ENCODE measurements at regions not wholly inside any gene's neighbourhood (a gene's known extent, or its start where the extent isn't known, plus 50 kb on each side); places are given as distances from the start of the nearest gene placed in this dataset.

- H3K27ac ChIP-seq = no peak overlapping the region
- no peaks in the 10 kb centered on the region for H3K36me3 ChIP-seq
- H3K4me1 ChIP-seq (ENCODE audit: insufficient read depth) = no peaks in the 10 kb centered on the region
- intact Hi-C loops (cut with DNase I) = no loop called here
- H3K9me3 ChIP-seq = no peaks in the 10 kb centered on the region
- H3K4me3 ChIP-seq = no peak overlapping the region
- DNase-seq = no peak
- no peaks in the 10 kb centered on the region for H3K27me3 ChIP-seq
- no peak for TF ChIP-seq EP300 (IDR thresholded peaks at IDR 0.05)
- no peak for TF ChIP-seq CTCF (IDR thresholded peaks at IDR 0.05)
- TF ChIP-seq POLR2A (IDR thresholded peaks at IDR 0.05) = no peak
- 56 to 68% (median 66%) methylated on average over 4 of the region's 4 CpGs for WGBS, 3 donors
Measured at GRCh38 chr10:3898821-3899220, 113.8 kb upstream of the KLF6 start.

GRCh38 chr10:3897156-3897555, 112.1 kb upstream of the KLF6 start:
- Histone ChIP-seq H3K4me1 (ENCODE audit: insufficient read depth) (no peaks in the 10 kb centered on the region), H3K4me3 (no peak overlapping the region), H3K27me3 (no peaks in the 10 kb centered on the region), H3K9me3 (no peaks in the 10 kb centered on the region), H3K36me3 (no peaks in the 10 kb centered on the region), H3K27ac (no peak overlapping the region)
- intact Hi-C loops (cut with DNase I) = no loop called here
- TF ChIP-seq POLR2A (IDR thresholded peaks at IDR 0.05) (no peak), EP300 (IDR thresholded peaks at IDR 0.05) (no peak), CTCF (IDR thresholded peaks at IDR 0.05) (no peak)
- WGBS, 3 donors = 69 to 81% (median 71%) methylated on average over 6 of the region's 6 CpGs
- no peak for DNase-seq

GRCh38 chr10:3896161-3896560, 111.2 kb upstream of the KLF6 start:
- 86 to 90% (median 87%) methylated on average over 8 of the region's 8 CpGs for WGBS, 3 donors
- TF ChIP-seq CTCF (IDR thresholded peaks at IDR 0.05) (no peak), POLR2A (IDR thresholded peaks at IDR 0.05) (no peak), EP300 (IDR thresholded peaks at IDR 0.05) (no peak)
- no peaks in the 10 kb centered on the region for H3K36me3 ChIP-seq
- no peak overlapping the region for H3K4me3 ChIP-seq
- no peaks in the 10 kb centered on the region for H3K4me1 ChIP-seq (ENCODE audit: insufficient read depth)
- intact Hi-C loops (cut with DNase I) = no loop called here
- no peak overlapping the region for H3K27ac ChIP-seq
- no peak for DNase-seq
- H3K9me3 ChIP-seq = no peaks in the 10 kb centered on the region
- no peaks in the 10 kb centered on the region for H3K27me3 ChIP-seq

DNA sequence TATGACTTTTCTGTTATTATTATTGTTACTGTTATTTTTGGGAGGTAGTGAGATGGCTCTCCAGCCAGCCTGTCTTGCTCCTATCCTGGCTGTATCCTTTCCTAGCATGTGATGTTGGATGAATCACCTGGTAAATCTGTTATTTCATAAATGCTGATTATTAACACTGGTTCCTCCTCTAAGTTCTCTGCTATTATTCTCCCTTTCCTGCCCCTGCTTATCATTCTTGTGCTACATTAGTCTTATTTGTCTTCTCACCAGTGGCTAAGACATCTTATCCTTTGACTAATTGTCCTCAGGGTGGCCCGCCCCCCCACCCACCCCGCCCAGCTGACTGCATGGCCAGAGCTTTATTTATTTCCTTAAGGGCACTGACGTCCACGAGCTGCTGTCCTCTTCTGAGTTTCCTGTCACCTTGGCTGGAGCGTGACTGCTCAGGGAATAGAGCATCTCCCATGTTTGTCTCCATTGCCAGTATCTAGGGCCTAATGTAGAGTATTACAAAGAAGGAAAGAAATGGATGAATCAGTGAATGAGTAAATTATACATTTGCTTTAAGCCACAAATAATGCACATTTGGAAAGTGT, 110.1 kb upstream of the KLF6 start:
- Histone ChIP-seq H3K27me3 (no peaks in the 10 kb centered on the region), H3K4me3 (no peak overlapping the region), H3K27ac (no peak overlapping the region), H3K36me3 (no peaks in the 10 kb centered on the region), H3K4me1 (ENCODE audit: insufficient read depth) (no peaks in the 10 kb centered on the region), H3K9me3 (no peaks in the 10 kb centered on the region)
- WGBS, 3 donors = 77 to 84% (median 80%) methylated on average over 5 of the region's 5 CpGs
- TF ChIP-seq EP300 (IDR thresholded peaks at IDR 0.05) (no peak), CTCF (IDR thresholded peaks at IDR 0.05) (no peak), POLR2A (IDR thresholded peaks at IDR 0.05) (no peak)
- intact Hi-C loops (cut with DNase I) = no loop called here
- no peak for DNase-seq
